ENCODE measurements at regions not wholly inside any gene's neighbourhood (a gene's known extent, or its start where the extent isn't known, plus 50 kb on each side); places are given as distances from the start of the nearest gene placed in this dataset.
A peak's percentile ranks its signal among the peaks of the same experiment; 100 is the strongest.

DNA sequence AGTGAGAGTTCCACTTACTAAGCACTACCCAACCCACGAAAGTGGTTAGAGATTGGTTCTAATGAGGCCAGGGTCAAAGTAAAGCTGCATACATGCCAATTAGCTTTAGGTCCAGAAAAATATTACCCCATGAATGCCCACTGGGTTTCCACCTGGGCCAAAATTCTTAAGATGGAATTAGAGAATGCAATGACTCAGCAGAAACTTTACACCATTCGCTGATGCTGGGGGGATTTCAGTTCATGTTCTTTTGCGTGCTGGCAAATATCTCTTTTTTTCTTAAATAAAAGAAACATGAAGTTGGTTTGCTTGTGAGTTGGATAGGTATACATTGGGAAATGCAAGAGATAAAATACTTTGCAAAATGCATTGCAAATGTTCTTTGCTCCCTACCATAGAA lies 715.3 kb upstream of the MIR17HG start:
- in situ Hi-C loops (cut with MboI; ENCODE audit: low sequenced_read_pairs), result no loop called here
- no peaks in the 10 kb centered on the region for H3K9me1 ChIP-seq (ENCODE audit: insufficient read depth, low read length)
- no peak overlapping the region for H3K23ac ChIP-seq (ENCODE audit: low read depth, low read length)
- no peak overlapping the region for H3K14ac ChIP-seq (replicated peaks; ENCODE audit: low read depth, low read length)
- no peak overlapping the region for H2AFZ ChIP-seq (replicated peaks; ENCODE audit: low read length, poor library complexity)
- H4K5ac ChIP-seq (ENCODE audit: low read depth, low read length), result no peak overlapping the region
- dilution Hi-C loops (cut with HindIII; ENCODE audit: low sequenced_read_pairs, unreplicated experiment), result no loop called here
- H4K8ac ChIP-seq (ENCODE audit: low read depth in 2 of 2, low read length in 2 of 2), result no peak overlapping the region
- no peaks in the 10 kb centered on the region for H3K27me3 ChIP-seq (ENCODE audit: control insufficient read depth, insufficient read depth, low read length)
- DNase-seq, result no peak
- H3K9ac ChIP-seq (ENCODE audit: low read depth, low read length), result no peak overlapping the region
- no CpG with 5 or more reads among the region's 3 CpGs for WGBS, 2 experiments (ENCODE audit: extremely low coverage in 2 of 2, insufficient read length in 1 of 2)
- no peak overlapping the region for H3K27ac ChIP-seq (ENCODE audit: insufficient read depth, low read length)
- H2AK9ac ChIP-seq (replicated peaks; ENCODE audit: low read depth, low read length, poor library complexity), result no peak overlapping the region
- TF ChIP-seq CHD1 (IDR thresholded peaks at IDR 0.05; ENCODE audit: low read depth, low read length), result no peak
- TF ChIP-seq NFE2L2 (IDR thresholded peaks at IDR 0.05; ENCODE audit: low read depth, low read length), result peak; percentile 88
- 0 out of 2 replicates have a peak, but pooled peaks have one; percentile 23 for TF ChIP-seq MAFK (IDR thresholded peaks at IDR 0.05; ENCODE audit: low read depth, low read length)
- ChIA-PET CTCF (no interaction called here), POLR2A (ENCODE audit: unreplicated experiment) (no interaction called here)
- no peaks in the 10 kb centered on the region for H3K4me1 ChIP-seq (ENCODE audit: control insufficient read depth, insufficient read depth, low read length)
- no peak for ATAC-seq (ENCODE audit: low read depth)
- no peak overlapping the region for H3K56ac ChIP-seq (ENCODE audit: extremely low read depth, insufficient read depth, low read length)
- H2BK5ac ChIP-seq (ENCODE audit: low read depth, low read length, poor library complexity, severe bottlenecking), result no peak overlapping the region
- H3K4me2 ChIP-seq (ENCODE audit: low read depth, low read length), result no peak overlapping the region
- no peak overlapping the region for H3K4ac ChIP-seq (ENCODE audit: low read depth, low read length)
- H3K4me3 ChIP-seq (ENCODE audit: insufficient read depth, low read depth, low read length), result no peak overlapping the region
- no peak overlapping the region for H4K91ac ChIP-seq (ENCODE audit: insufficient read depth, low read depth, low read length)
- H3K9me3 ChIP-seq (ENCODE audit: control insufficient read depth, insufficient read depth, low read length), result peaks cover 7% of the 10 kb centered on the region; the same call in 1 of the 2 replicates
- H2BK20ac ChIP-seq (ENCODE audit: low read depth, low read length), result no peak overlapping the region
- no peak overlapping the region for H2AK5ac ChIP-seq (ENCODE audit: low read depth, low read length)
- no peaks in the 10 kb centered on the region for H4K20me1 ChIP-seq (ENCODE audit: insufficient read depth, low read length)
- H3K18ac ChIP-seq (ENCODE audit: low read depth, low read length), result no peak overlapping the region
- intact Hi-C loops (cut with micrococcal nuclease), result no loop called here
- no peak overlapping the region for H2BK15ac ChIP-seq (ENCODE audit: low read depth, low read length)
- no peaks in the 10 kb centered on the region for H3K36me3 ChIP-seq (ENCODE audit: control insufficient read depth, insufficient read depth, low read length)
- H3K79me1 ChIP-seq (ENCODE audit: low read depth in 1 of 2, low read length in 2 of 2), result no peaks in the 10 kb centered on the region
- BruUV-seq (replicated peaks), result no TSS peak
- no peak overlapping the region for H2BK120ac ChIP-seq (ENCODE audit: low read depth, low read length)

Measured in IMR-90 (cell line).